ENCODE measurements at regions not wholly inside any gene's neighbourhood (a gene's known extent, or its start where the extent isn't known, plus 50 kb on each side); places are given as distances from the start of the nearest gene placed in this dataset.

GRCh38 chr7:13508586-13508985 lies 480.9 kb downstream of the ETV1 start:
- no peak for DNase-seq

- no peak for DNase-seq
These were observed 470.7 kb downstream of the ETV1 start for GRCh38 chr7:13518738-13519137.

- DNase-seq = no peak
These were observed 465.4 kb downstream of the ETV1 start for GRCh38 chr7:13524076-13524475.

GRCh38 chr7:13532028-13532753 lies 457.3 kb downstream of the ETV1 start:
- DNase-seq = no peak

GRCh38 chr7:13538669-13539068 lies 450.8 kb downstream of the ETV1 start:
- no peak for DNase-seq

GRCh38 chr7:13540429-13540828 lies 449.0 kb downstream of the ETV1 start:
- DNase-seq = no peak

- DNase-seq = no peak
These were observed 448.1 kb downstream of the ETV1 start for GRCh38 chr7:13541326-13541725.

GRCh38 chr7:13542451-13542850 lies 447.0 kb downstream of the ETV1 start:
- no peak for DNase-seq

GRCh38 chr7:13551503-13551902 lies 438.0 kb downstream of the ETV1 start:
- DNase-seq = no peak

- no peak for DNase-seq
These were observed 429.0 kb downstream of the ETV1 start for GRCh38 chr7:13560441-13560840.

- DNase-seq = no peak
These were observed 426.2 kb downstream of the ETV1 start for GRCh38 chr7:13563257-13563656.

GRCh38 chr7:13563680-13564079 lies 425.8 kb downstream of the ETV1 start:
- no peak for DNase-seq

- no peak for DNase-seq
These were observed 411.8 kb downstream of the ETV1 start for GRCh38 chr7:13577566-13578145.

- no peak for DNase-seq
These were observed 411.2 kb downstream of the ETV1 start for GRCh38 chr7:13578294-13578693.

GRCh38 chr7:13581097-13581496 lies 408.4 kb downstream of the ETV1 start:
- no peak for DNase-seq

- no peak for DNase-seq
These were observed 395.6 kb downstream of the ETV1 start for GRCh38 chr7:13593854-13594253.

GRCh38 chr7:13602036-13602435 lies 387.4 kb downstream of the ETV1 start:
- no peak for DNase-seq

- DNase-seq = no peak
These were observed 386.4 kb downstream of the ETV1 start for GRCh38 chr7:13603016-13603415.

- no peak for DNase-seq
These were observed 385.8 kb downstream of the ETV1 start for GRCh38 chr7:13603661-13604060.

GRCh38 chr7:13604178-13604577 lies 385.3 kb downstream of the ETV1 start:
- no peak for DNase-seq

GRCh38 chr7:13610372-13610771 lies 379.1 kb downstream of the ETV1 start:
- DNase-seq = no peak

- DNase-seq = no peak
These were observed 373.8 kb downstream of the ETV1 start for GRCh38 chr7:13615679-13616078.

GRCh38 chr7:13627455-13627854 lies 362.0 kb downstream of the ETV1 start:
- DNase-seq = no peak

GRCh38 chr7:13628239-13629001 lies 361.0 kb downstream of the ETV1 start:
- no peak for DNase-seq
